BJ (cell line): ENCODE measurements at regions not wholly inside any gene's neighbourhood (a gene's known extent, or its start where the extent isn't known, plus 50 kb on each side); places are given as distances from the start of the nearest gene placed in this dataset.

Experiments used
- CTCF ChIA-PET: fragments of 350-600 bp; formaldehyde crosslinking; extraction: SDS; loops from one replicate; lab custom pipeline; 2021; ENCODE audit warnings: antibody characterized with exemption, inconsistent platforms; lab: Yijun Ruan, JAX
- POLR2A ChIA-PET: fragments of 300-600 bp; sonication (Branson Sonifier 250); formaldehyde crosslinking; extraction: SDS; loops from one replicate; lab custom pipeline; 2021; ENCODE audit warnings: antibody characterized with exemption; lab: Charles Lee
- DNase-seq: peaks from one replicate; pipeline ENCODE4 v3.0.0-alpha.2; 2011; ENCODE audit warnings: low read depth
- H3K27me3 ChIP-seq: 2 replicates; pipeline ENCODE4 v1.6.0; 2011; ENCODE audit warnings: low read length; ENCODE audit not compliant: control insufficient read depth, insufficient read depth
- H3K36me3 ChIP-seq: 2 replicates; pipeline ENCODE4 v1.5.1; 2011; ENCODE audit warnings: low read length; ENCODE audit not compliant: control insufficient read depth, insufficient read depth
- H3K4me3 ChIP-seq: 2 replicates; pipeline ENCODE4 v1.5.1; 2011; ENCODE audit warnings: low read depth, mild to moderate bottlenecking, control low read depth, low read length
- CTCF ChIP-seq: IDR thresholded peaks from 2 replicates; pipeline ENCODE4 v1.5.1; 2011; ENCODE audit warnings: low read depth, mild to moderate bottlenecking, control low read depth, inconsistent platforms, low read length, moderate library complexity; ENCODE audit not compliant: insufficient read depth

- ChIA-PET POLR2A (no interaction called here), CTCF (no interaction called here)
- no peak for TF ChIP-seq CTCF
- Histone ChIP-seq H3K27me3 (no peaks in the 10 kb centered on the region), H3K36me3 (no peaks in the 10 kb centered on the region), H3K4me3 (no peak overlapping the region)
- no peak for DNase-seq
These were observed 332.2 kb downstream of the SOCS6 start for GRCh38 chr18:70620837-70621612.

- DNase-seq: no peak
- Histone ChIP-seq H3K27me3 (no peaks in the 10 kb centered on the region), H3K36me3 (no peaks in the 10 kb centered on the region), H3K4me3 (no peak overlapping the region)
- ChIA-PET POLR2A (no interaction called here), CTCF (no interaction called here)
- no peak for TF ChIP-seq CTCF
These were observed 328.3 kb downstream of the SOCS6 start for GRCh38 chr18:70617020-70617763.

GRCh38 chr18:70600225-70600925 lies 311.5 kb downstream of the SOCS6 start:
- DNase-seq: no peak
- Histone ChIP-seq H3K27me3 (no peaks in the 10 kb centered on the region), H3K4me3 (no peak overlapping the region), H3K36me3 (no peaks in the 10 kb centered on the region)
- CTCF ChIA-PET: no interaction called here
- POLR2A ChIA-PET: no interaction called here
- no peak for TF ChIP-seq CTCF

- ChIA-PET CTCF (interaction anchor here (0.6 kb wide), 1 partner anchor 20 kb away, joined by 3 read pairs; no protein-coding TSS in a partner anchor), POLR2A (no interaction called here)
These were observed 309.6 kb downstream of the SOCS6 start for GRCh38 chr18:70598406-70598805.

More at GRCh38 chr18:70598406-70598805, 309.6 kb downstream of the SOCS6 start:
- no peak for DNase-seq
- Histone ChIP-seq H3K36me3 (no peaks in the 10 kb centered on the region), H3K4me3 (no peak overlapping the region), H3K27me3 (no peaks in the 10 kb centered on the region)
- TF ChIP-seq CTCF: no peak
